LNCAP (cell line): ENCODE measurements at regions not wholly inside any gene's neighbourhood (a gene's known extent, or its start where the extent isn't known, plus 50 kb on each side); places are given as distances from the start of the nearest gene placed in this dataset.

Experiments used
- CTCF ChIP-seq: fragments of 450-650 bp; IDR thresholded peaks from 2 replicates; pipeline ENCODE4 v1.5.1; 2017; ENCODE audit warnings: mild to moderate bottlenecking

- no peak for TF ChIP-seq CTCF
These were observed 98.9 kb upstream of the SRSF6 start for GRCh38 chr20:43358811-43359210.

GRCh38 chr20:43357352-43357751 is 100.3 kb upstream of the SRSF6 start:
- no peak for TF ChIP-seq CTCF

GRCh38 chr20:43355610-43356009 is 102.1 kb upstream of the SRSF6 start:
- TF ChIP-seq CTCF: no peak

GRCh38 chr20:43352996-43353395 is 104.7 kb upstream of the SRSF6 start:
- TF ChIP-seq CTCF: no peak

GRCh38 chr20:43349841-43350240 is 107.9 kb upstream of the SRSF6 start:
- no peak for TF ChIP-seq CTCF

- TF ChIP-seq CTCF: no peak
These were observed 112.0 kb upstream of the SRSF6 start for GRCh38 chr20:43345676-43346075.

- no peak for TF ChIP-seq CTCF
These were observed 116.2 kb upstream of the SRSF6 start for GRCh38 chr20:43341511-43341910.

GRCh38 chr20:43337036-43337435 is 120.7 kb upstream of the SRSF6 start:
- TF ChIP-seq CTCF: no peak
